Neural cell (in vitro differentiated cells): ENCODE measurements at regions not wholly inside any gene's neighbourhood (a gene's known extent, or its start where the extent isn't known, plus 50 kb on each side); places are given as distances from the start of the nearest gene placed in this dataset.

ENCODE experiments used
- EZH2 ChIP-seq: fragments of 200-600, 300-800 bp; shearing (Covaris generic), sonication (generic); IDR thresholded peaks from 2 replicates; pipeline ENCODE4 v1.6.1; 2014; ENCODE audit warnings: antibody characterized with exemption, low read length, borderline replicate concordance, mild to moderate bottlenecking; ENCODE audit not compliant: insufficient read depth, poor library complexity, severe bottlenecking
- POLR2AphosphoS5 ChIP-seq: IDR thresholded peaks from 2 replicates; pipeline ENCODE4 v1.6.1; 2012
- TF ChIP-seq, protein P1 (sequence below): fragments of 450-650 bp; IDR thresholded peaks from 2 replicates; pipeline ENCODE4 v1.5.1; 2014; ENCODE audit warnings: antibody characterized with exemption, mild to moderate bottlenecking, moderate library complexity; ENCODE audit not compliant: poor library complexity, severe bottlenecking
- TF ChIP-seq, protein P2 (sequence below): IDR thresholded peaks from 2 replicates; pipeline ENCODE4 v1.6.1; 2012; ENCODE audit warnings: borderline replicate concordance

DNA sequence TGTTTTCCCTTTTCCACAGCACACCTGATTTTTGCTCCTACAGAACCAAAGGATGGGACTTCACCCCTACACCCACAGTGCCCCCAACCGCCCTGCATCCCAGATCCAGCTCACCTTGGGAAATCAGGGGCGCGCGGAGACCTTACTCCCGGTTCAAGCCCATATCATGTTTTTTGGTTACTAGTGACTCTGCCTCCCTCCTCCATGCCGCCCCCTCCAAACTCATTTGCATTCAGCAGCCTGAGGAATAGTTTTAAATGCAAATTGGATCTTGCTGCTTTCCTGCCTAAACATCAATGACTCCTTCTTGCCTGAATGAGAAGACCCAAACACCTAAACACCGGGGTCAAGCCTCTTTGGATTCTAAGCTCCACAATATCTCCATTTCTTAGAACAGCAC is 331.8 kb downstream of the TMEM114 start:
- TF ChIP-seq, protein P1, sequence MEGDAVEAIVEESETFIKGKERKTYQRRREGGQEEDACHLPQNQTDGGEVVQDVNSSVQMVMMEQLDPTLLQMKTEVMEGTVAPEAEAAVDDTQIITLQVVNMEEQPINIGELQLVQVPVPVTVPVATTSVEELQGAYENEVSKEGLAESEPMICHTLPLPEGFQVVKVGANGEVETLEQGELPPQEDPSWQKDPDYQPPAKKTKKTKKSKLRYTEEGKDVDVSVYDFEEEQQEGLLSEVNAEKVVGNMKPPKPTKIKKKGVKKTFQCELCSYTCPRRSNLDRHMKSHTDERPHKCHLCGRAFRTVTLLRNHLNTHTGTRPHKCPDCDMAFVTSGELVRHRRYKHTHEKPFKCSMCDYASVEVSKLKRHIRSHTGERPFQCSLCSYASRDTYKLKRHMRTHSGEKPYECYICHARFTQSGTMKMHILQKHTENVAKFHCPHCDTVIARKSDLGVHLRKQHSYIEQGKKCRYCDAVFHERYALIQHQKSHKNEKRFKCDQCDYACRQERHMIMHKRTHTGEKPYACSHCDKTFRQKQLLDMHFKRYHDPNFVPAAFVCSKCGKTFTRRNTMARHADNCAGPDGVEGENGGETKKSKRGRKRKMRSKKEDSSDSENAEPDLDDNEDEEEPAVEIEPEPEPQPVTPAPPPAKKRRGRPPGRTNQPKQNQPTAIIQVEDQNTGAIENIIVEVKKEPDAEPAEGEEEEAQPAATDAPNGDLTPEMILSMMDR = no peak
- TF ChIP-seq EZH2 = no peak
- no peak for TF ChIP-seq POLR2AphosphoS5
- TF ChIP-seq, protein P2, sequence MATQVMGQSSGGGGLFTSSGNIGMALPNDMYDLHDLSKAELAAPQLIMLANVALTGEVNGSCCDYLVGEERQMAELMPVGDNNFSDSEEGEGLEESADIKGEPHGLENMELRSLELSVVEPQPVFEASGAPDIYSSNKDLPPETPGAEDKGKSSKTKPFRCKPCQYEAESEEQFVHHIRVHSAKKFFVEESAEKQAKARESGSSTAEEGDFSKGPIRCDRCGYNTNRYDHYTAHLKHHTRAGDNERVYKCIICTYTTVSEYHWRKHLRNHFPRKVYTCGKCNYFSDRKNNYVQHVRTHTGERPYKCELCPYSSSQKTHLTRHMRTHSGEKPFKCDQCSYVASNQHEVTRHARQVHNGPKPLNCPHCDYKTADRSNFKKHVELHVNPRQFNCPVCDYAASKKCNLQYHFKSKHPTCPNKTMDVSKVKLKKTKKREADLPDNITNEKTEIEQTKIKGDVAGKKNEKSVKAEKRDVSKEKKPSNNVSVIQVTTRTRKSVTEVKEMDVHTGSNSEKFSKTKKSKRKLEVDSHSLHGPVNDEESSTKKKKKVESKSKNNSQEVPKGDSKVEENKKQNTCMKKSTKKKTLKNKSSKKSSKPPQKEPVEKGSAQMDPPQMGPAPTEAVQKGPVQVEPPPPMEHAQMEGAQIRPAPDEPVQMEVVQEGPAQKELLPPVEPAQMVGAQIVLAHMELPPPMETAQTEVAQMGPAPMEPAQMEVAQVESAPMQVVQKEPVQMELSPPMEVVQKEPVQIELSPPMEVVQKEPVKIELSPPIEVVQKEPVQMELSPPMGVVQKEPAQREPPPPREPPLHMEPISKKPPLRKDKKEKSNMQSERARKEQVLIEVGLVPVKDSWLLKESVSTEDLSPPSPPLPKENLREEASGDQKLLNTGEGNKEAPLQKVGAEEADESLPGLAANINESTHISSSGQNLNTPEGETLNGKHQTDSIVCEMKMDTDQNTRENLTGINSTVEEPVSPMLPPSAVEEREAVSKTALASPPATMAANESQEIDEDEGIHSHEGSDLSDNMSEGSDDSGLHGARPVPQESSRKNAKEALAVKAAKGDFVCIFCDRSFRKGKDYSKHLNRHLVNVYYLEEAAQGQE = no peak
